ENCODE measurements at regions not wholly inside any gene's neighbourhood (a gene's known extent, or its start where the extent isn't known, plus 50 kb on each side); places are given as distances from the start of the nearest gene placed in this dataset.

GRCh38 chr2:183497861-183498260, 373.6 kb downstream of the NUP35 start:
- Mint-ChIP-seq H3K27me3 (ENCODE audit: insufficient read depth, unreplicated experiment) (no peaks in the 10 kb centered on the region), H3K27ac (ENCODE audit: low read depth, unreplicated experiment) (no peak overlapping the region), H3K9me3 (ENCODE audit: unreplicated experiment) (no peaks in the 10 kb centered on the region), H3K4me3 (ENCODE audit: unreplicated experiment) (no peak overlapping the region), H3K4me1 (ENCODE audit: insufficient read depth, unreplicated experiment) (peaks cover 15% of the 10 kb centered on the region), H3K36me3 (ENCODE audit: insufficient read depth, unreplicated experiment) (no peaks in the 10 kb centered on the region)
- TF ChIP-seq, protein P1, sequence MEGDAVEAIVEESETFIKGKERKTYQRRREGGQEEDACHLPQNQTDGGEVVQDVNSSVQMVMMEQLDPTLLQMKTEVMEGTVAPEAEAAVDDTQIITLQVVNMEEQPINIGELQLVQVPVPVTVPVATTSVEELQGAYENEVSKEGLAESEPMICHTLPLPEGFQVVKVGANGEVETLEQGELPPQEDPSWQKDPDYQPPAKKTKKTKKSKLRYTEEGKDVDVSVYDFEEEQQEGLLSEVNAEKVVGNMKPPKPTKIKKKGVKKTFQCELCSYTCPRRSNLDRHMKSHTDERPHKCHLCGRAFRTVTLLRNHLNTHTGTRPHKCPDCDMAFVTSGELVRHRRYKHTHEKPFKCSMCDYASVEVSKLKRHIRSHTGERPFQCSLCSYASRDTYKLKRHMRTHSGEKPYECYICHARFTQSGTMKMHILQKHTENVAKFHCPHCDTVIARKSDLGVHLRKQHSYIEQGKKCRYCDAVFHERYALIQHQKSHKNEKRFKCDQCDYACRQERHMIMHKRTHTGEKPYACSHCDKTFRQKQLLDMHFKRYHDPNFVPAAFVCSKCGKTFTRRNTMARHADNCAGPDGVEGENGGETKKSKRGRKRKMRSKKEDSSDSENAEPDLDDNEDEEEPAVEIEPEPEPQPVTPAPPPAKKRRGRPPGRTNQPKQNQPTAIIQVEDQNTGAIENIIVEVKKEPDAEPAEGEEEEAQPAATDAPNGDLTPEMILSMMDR (IDR thresholded peaks at IDR 0.05; ENCODE audit: unreplicated experiment) = no peak
- POLR2A ChIA-PET = no interaction called here
- CTCF ChIA-PET = no interaction called here
- no peak for DNase-seq (ENCODE audit: unreplicated experiment)
- BruUV-seq (replicated peaks) = no TSS peak
- intact Hi-C loops (cut with micrococcal nuclease) = no loop called here

GRCh38 chr2:183505911-183506310, 381.7 kb downstream of the NUP35 start:
- H3K36me3 Mint-ChIP-seq (ENCODE audit: insufficient read depth, unreplicated experiment) = no peaks in the 10 kb centered on the region
- TF ChIP-seq, protein P1 (IDR thresholded peaks at IDR 0.05; ENCODE audit: unreplicated experiment) = no peak
- H3K4me3 Mint-ChIP-seq (ENCODE audit: unreplicated experiment) = no peak overlapping the region
- ChIA-PET CTCF (no interaction called here), POLR2A (no interaction called here)
- no peak overlapping the region for H3K27ac Mint-ChIP-seq (ENCODE audit: low read depth, unreplicated experiment)
- no peaks in the 10 kb centered on the region for H3K27me3 Mint-ChIP-seq (ENCODE audit: insufficient read depth, unreplicated experiment)
- peaks cover 9% of the 10 kb centered on the region for H3K9me3 Mint-ChIP-seq (ENCODE audit: unreplicated experiment)
- H3K4me1 Mint-ChIP-seq (ENCODE audit: insufficient read depth, unreplicated experiment) = peaks cover 15% of the 10 kb centered on the region
- DNase-seq (ENCODE audit: unreplicated experiment) = no peak
- intact Hi-C loops (cut with micrococcal nuclease) = no loop called here
- no TSS peak for BruUV-seq (replicated peaks)

DNA sequence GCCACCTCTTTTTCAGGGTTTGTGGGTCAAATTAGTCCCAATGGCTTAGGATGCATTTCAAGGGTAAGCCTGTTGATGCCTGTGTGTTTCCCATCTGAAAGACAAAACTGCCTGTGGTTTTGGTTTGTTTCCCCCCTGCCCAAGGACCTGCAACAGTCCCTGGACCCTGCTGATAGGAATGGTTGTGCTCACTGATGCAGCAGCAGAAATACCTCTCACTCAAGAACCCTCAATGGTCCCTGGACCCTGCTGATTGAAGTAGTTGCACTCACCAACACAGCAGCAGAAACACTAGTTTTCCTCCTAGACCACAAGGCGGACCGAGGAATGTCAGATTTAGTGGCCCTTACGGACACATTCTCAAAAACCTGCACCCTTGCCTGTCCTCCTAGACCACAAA, 386.9 kb downstream of the NUP35 start:
- intact Hi-C loops (cut with micrococcal nuclease) = no loop called here
- no TSS peak for BruUV-seq (replicated peaks)
- no peak for DNase-seq (ENCODE audit: unreplicated experiment)
- Mint-ChIP-seq H3K27ac (ENCODE audit: low read depth, unreplicated experiment) (no peak overlapping the region), H3K36me3 (ENCODE audit: insufficient read depth, unreplicated experiment) (no peaks in the 10 kb centered on the region), H3K9me3 (ENCODE audit: unreplicated experiment) (peaks cover 9% of the 10 kb centered on the region), H3K4me1 (ENCODE audit: insufficient read depth, unreplicated experiment) (no peaks in the 10 kb centered on the region), H3K4me3 (ENCODE audit: unreplicated experiment) (no peak overlapping the region), H3K27me3 (ENCODE audit: insufficient read depth, unreplicated experiment) (no peaks in the 10 kb centered on the region)
- ChIA-PET CTCF (interaction anchor here (0.6 kb wide), 1 partner anchor 18 kb away, joined by 3 read pairs; no protein-coding TSS in a partner anchor), POLR2A (no interaction called here)
- TF ChIP-seq, protein P1 (IDR thresholded peaks at IDR 0.05; ENCODE audit: unreplicated experiment) = no peak

- TF ChIP-seq, protein P1 (IDR thresholded peaks at IDR 0.05; ENCODE audit: unreplicated experiment) = no peak
- H3K4me1 Mint-ChIP-seq (ENCODE audit: insufficient read depth, unreplicated experiment) = no peaks in the 10 kb centered on the region
- CTCF ChIA-PET = no interaction called here
- no peak overlapping the region for H3K27ac Mint-ChIP-seq (ENCODE audit: low read depth, unreplicated experiment)
- peaks cover 7% of the 10 kb centered on the region for H3K9me3 Mint-ChIP-seq (ENCODE audit: unreplicated experiment)
- BruUV-seq (replicated peaks) = no TSS peak
- POLR2A ChIA-PET = no interaction called here
- no peaks in the 10 kb centered on the region for H3K27me3 Mint-ChIP-seq (ENCODE audit: insufficient read depth, unreplicated experiment)
- DNase-seq (ENCODE audit: unreplicated experiment) = no peak
- H3K36me3 Mint-ChIP-seq (ENCODE audit: insufficient read depth, unreplicated experiment) = no peaks in the 10 kb centered on the region
- H3K4me3 Mint-ChIP-seq (ENCODE audit: unreplicated experiment) = no peak overlapping the region
- intact Hi-C loops (cut with micrococcal nuclease) = no loop called here
Measured at GRCh38 chr2:183519371-183520056, 395.3 kb downstream of the NUP35 start.

Data from MCF 10A (cell line).